Activated CD8-positive, alpha-beta T cell treated with anti-CD3 and anti-CD28 coated beads for 36 hours (primary cell): ENCODE measurements at regions not wholly inside any gene's neighbourhood (a gene's known extent, or its start where the extent isn't known, plus 50 kb on each side); places are given as distances from the start of the nearest gene placed in this dataset.

ENCODE experiments used
- ATAC-seq: fragments of 200-7000 bp; cut with Tn5 transposase; one replicate; pipeline ENCODE4 v1.10.0; 2021; ENCODE audit warnings: mild to moderate bottlenecking, moderate library complexity
- CTCF ChIA-PET: fragments of 350-600 bp; sonication (Branson Sonifier 250); formaldehyde crosslinking; loops from one replicate; lab custom pipeline; 2021; ENCODE audit warnings: antibody characterized with exemption; lab: Charles Lee
- POLR2A ChIA-PET: fragments of 350-600 bp; sonication (Branson Sonifier 250); formaldehyde crosslinking; loops from one replicate; lab custom pipeline; 2021; ENCODE audit warnings: antibody characterized with exemption; lab: Charles Lee
- DNase-seq: peaks from one replicate; pipeline ENCODE4 v3.0.0-alpha.2; 2020
- H3K27ac Mint-ChIP-seq: one replicate; pipeline ENCODE4 v1.8.0; 2021; ENCODE audit warnings: mild to moderate bottlenecking, mixed read lengths
- H3K27me3 Mint-ChIP-seq: one replicate; pipeline ENCODE4 v1.8.0; 2021; ENCODE audit warnings: mixed read lengths
- H3K36me3 Mint-ChIP-seq: one replicate; pipeline ENCODE4 v1.8.0; 2021; ENCODE audit warnings: low read depth, mixed read lengths
- H3K4me1 Mint-ChIP-seq: one replicate; pipeline ENCODE4 v1.8.0; 2021; ENCODE audit warnings: low read depth, mixed read lengths
- H3K4me3 Mint-ChIP-seq: one replicate; pipeline ENCODE4 v1.8.0; 2021; ENCODE audit warnings: mild to moderate bottlenecking, moderate library complexity, mixed read lengths
- H3K9me3 Mint-ChIP-seq: one replicate; pipeline ENCODE4 v1.8.0; 2021; ENCODE audit warnings: mixed read lengths
- intact Hi-C: fragments of 100-400 bp; cut with micrococcal nuclease; formaldehyde crosslinking; loops from one replicate; pipeline ENCODE4 v1.10.0; 2022
- TF ChIP-seq, protein P1 (sequence below): fragments of 200-600 bp; IDR thresholded peaks from one replicate; pipeline ENCODE4 v1.8.0; 2022; ENCODE audit warnings: antibody characterized with exemption, mild to moderate bottlenecking

DNA sequence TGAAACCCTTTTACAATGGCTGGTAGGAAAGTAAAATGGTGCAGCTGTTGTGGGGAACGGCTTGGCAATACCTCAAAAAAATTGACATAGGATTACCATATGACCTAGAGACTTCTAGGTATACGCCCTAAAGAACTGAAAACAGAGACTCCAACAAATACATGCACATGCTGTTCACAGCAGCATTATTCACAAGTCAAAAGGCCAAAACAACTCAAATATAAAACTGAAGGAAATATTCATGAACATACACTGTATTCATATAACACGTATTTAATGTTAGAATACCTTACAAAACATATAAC is 74.6 kb downstream of the FOXA2 start:
- no peaks in the 10 kb centered on the region for H3K27me3 Mint-ChIP-seq
- ChIA-PET CTCF (no interaction called here), POLR2A (no interaction called here)
- intact Hi-C loops: no loop called here
- H3K27ac Mint-ChIP-seq: no peak overlapping the region
- no peak for ATAC-seq
- TF ChIP-seq, protein P1, sequence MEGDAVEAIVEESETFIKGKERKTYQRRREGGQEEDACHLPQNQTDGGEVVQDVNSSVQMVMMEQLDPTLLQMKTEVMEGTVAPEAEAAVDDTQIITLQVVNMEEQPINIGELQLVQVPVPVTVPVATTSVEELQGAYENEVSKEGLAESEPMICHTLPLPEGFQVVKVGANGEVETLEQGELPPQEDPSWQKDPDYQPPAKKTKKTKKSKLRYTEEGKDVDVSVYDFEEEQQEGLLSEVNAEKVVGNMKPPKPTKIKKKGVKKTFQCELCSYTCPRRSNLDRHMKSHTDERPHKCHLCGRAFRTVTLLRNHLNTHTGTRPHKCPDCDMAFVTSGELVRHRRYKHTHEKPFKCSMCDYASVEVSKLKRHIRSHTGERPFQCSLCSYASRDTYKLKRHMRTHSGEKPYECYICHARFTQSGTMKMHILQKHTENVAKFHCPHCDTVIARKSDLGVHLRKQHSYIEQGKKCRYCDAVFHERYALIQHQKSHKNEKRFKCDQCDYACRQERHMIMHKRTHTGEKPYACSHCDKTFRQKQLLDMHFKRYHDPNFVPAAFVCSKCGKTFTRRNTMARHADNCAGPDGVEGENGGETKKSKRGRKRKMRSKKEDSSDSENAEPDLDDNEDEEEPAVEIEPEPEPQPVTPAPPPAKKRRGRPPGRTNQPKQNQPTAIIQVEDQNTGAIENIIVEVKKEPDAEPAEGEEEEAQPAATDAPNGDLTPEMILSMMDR: no peak
- H3K4me3 Mint-ChIP-seq: no peak overlapping the region
- no peaks in the 10 kb centered on the region for H3K4me1 Mint-ChIP-seq
- no peaks in the 10 kb centered on the region for H3K36me3 Mint-ChIP-seq
- DNase-seq: no peak
- no peaks in the 10 kb centered on the region for H3K9me3 Mint-ChIP-seq

DNA sequence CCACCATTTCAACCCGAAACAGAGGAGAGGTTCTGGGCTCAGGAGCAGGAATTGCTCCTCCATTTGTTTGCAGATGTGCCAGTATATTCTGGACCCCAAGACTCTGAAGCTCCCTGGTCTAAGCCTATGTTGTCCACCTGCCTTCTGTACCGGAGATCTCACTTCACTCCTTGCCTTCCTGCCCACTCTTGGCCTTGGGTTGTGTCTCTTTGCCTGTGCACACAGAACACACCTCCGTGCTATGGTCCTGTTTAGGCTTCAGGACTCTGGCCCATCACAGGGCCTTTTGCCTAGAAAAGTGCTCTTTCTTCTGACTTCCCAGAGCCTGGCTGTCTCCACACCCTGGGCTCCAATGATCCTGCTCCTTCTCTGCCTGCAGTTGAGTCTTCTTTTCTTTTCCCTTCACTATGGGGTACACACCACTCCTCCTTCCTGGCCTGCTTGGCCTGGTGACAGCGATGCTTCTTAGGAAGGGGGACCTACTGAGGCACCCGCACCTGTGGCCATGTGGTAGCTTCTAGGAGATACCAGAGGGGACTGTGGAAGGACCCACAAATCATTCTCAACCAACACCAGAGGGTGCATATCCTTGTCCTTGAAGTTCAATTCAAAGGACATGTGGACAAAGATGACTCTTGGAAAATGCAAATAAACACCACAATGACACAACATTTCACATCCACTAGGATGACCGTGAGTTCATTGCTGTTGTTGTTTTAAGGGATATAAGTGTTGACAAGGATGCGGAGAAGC is 75.1 kb downstream of the FOXA2 start:
- DNase-seq (no peak), ATAC-seq (no peak)
- Mint-ChIP-seq H3K4me3 (no peak overlapping the region), H3K27ac (no peak overlapping the region), H3K4me1 (no peaks in the 10 kb centered on the region), H3K36me3 (no peaks in the 10 kb centered on the region), H3K9me3 (no peaks in the 10 kb centered on the region), H3K27me3 (no peaks in the 10 kb centered on the region)
- ChIA-PET POLR2A (no interaction called here), CTCF (no interaction called here)
- intact Hi-C loops: no loop called here
- TF ChIP-seq, protein P1: no peak

DNA sequence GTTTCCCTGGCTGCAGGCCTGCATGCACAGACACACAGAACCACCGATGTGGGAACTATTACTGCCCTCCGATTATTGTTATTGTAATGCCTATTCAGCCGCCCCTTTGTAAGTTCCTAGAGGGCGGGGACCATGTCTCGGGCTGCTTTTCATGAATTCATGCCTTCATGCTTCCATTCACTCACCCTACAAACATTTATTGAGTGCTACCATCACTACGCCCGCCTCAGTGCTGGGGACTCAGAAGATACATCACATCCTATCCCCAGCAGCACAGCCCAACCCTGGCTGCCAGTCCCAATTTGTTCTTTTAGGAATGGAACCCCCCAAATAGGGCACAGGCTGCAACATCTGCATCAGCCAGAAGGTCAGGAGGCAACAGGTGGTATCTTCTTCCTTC is 75.9 kb downstream of the FOXA2 start:
- no peak overlapping the region for H3K27ac Mint-ChIP-seq
- no peaks in the 10 kb centered on the region for H3K36me3 Mint-ChIP-seq
- no peaks in the 10 kb centered on the region for H3K27me3 Mint-ChIP-seq
- H3K4me1 Mint-ChIP-seq: no peaks in the 10 kb centered on the region
- CTCF ChIA-PET: no interaction called here
- no peak for ATAC-seq
- no peak for DNase-seq
- no peak overlapping the region for H3K4me3 Mint-ChIP-seq
- TF ChIP-seq, protein P1: no peak
- intact Hi-C loops: no loop called here
- POLR2A ChIA-PET: no interaction called here
- H3K9me3 Mint-ChIP-seq: no peaks in the 10 kb centered on the region

DNA sequence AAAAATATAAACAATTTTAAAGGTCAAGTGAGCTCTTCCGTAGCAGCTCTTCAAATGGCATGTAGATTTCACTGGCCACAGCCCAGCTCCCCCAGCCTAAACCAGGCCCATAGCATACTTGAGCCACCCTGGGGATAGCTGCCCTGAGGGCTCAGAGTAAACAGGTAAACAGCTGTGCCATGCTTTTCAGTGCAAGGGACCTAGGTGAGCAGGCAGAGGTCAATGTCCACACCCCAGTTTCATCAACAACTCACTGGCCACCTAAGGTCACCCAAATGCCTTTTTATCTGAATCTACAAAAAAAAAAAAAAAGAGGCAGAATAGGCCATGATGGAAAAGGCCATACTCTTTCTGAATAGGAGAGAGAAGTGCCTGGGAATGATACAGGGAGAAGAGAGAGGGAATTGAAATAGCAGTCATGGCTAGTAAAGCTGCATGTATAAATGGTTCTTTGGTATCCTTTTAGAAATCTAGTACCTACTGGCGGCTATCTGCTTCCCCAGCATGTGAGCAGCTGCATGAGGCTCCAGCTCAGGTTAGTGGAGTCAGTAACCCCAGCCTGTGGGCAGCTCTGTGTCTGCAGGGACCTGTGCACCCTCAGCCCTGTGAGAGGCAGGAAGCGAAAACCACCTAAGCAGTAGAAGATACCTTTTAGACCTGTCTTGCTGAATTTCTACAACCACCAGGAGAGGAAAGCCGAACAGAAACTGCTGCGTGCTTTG is 77.0 kb downstream of the FOXA2 start:
- intact Hi-C loops: no loop called here
- CTCF ChIA-PET: interaction anchor here (1.1 kb wide), 1 partner anchor 27 kb away, joined by 3 read pairs; no protein-coding TSS in a partner anchor

DNA sequence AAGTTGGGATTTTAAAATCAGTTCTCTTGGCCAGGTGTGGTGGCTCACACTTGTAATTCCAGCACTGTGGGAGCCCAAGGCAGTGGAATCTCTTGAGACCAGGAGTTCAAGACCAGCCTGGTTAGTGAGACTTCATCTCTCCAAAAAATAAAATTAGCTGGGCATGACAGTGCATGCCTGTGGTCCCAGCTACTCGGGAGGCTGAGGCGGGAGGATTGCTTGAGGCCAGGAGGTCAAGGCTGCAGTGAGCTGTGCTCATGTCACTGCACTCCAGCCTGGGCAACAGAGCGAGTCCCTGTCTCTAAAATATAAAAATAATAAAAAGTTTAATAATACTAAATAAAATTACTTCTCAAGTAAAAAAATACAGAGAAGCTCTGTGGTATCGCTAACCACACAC is 77.5 kb downstream of the FOXA2 start:
- intact Hi-C loops: no loop called here
- ATAC-seq (no peak), DNase-seq (no peak)
- TF ChIP-seq, protein P1: no peak
- POLR2A ChIA-PET: no interaction called here
- no peaks in the 10 kb centered on the region for H3K27me3 Mint-ChIP-seq
- H3K27ac Mint-ChIP-seq: no peak overlapping the region
- H3K4me1 Mint-ChIP-seq: no peaks in the 10 kb centered on the region
- no peaks in the 10 kb centered on the region for H3K36me3 Mint-ChIP-seq
- CTCF ChIA-PET: interaction anchor here (1.1 kb wide), 1 partner anchor 27 kb away, joined by 3 read pairs; no protein-coding TSS in a partner anchor
- no peaks in the 10 kb centered on the region for H3K9me3 Mint-ChIP-seq
- no peak overlapping the region for H3K4me3 Mint-ChIP-seq

More for the DNA sequence above, 77.0 kb downstream of the FOXA2 start:
- Mint-ChIP-seq H3K27me3 (no peaks in the 10 kb centered on the region), H3K4me1 (no peaks in the 10 kb centered on the region), H3K36me3 (no peaks in the 10 kb centered on the region), H3K27ac (no peak overlapping the region), H3K9me3 (no peaks in the 10 kb centered on the region), H3K4me3 (no peak overlapping the region)
- ATAC-seq: no peak
- DNase-seq: no peak
- TF ChIP-seq, protein P1: no peak
- POLR2A ChIA-PET: no interaction called here
